Heart right ventricle (tissue), 16 donors: ENCODE measurements at regions not wholly inside any gene's neighbourhood (a gene's known extent, or its start where the extent isn't known, plus 50 kb on each side); places are given as distances from the start of the nearest gene placed in this dataset.
A peak's percentile ranks its signal among the peaks of the same experiment; 100 is the strongest.

Source experiments
- ATAC-seq, 8 donors: fragments of 200-7000 bp; cut with Tn5 transposase; one replicate each; pipeline ENCODE4 v1.9.1; 2020; ENCODE audit warnings: mild to moderate bottlenecking in 8 of 8, moderate library complexity in 8 of 8, moderate number of reproducible peaks in 1 of 8
- DNase-seq, 2 donors: peaks; one replicate each; pipeline ENCODE4 v3.0.0-alpha.2; 2020
- H3K27ac ChIP-seq, 10 donors: fragments of 200-600 bp; sonication (generic) in 2 of 10; one replicate each; pipeline versions ENCODE4 v1.5.0 to v1.8.0; 2020 to 2022; ENCODE audit warnings: mild to moderate bottlenecking in 3 of 10
- H3K27me3 ChIP-seq, 7 donors: fragments of 200-600 bp; one replicate each; pipeline ENCODE4 v1.8.0; 2021 to 2022; ENCODE audit warnings: mild to moderate bottlenecking in 2 of 7
- H3K36me3 ChIP-seq, 9 donors: fragments of 200-600 bp; sonication (generic) in 1 of 9; one replicate each; pipeline versions ENCODE4 v1.5.0 to v1.8.0; 2020 to 2022; ENCODE audit warnings: mild to moderate bottlenecking in 2 of 9
- H3K4me1 ChIP-seq, 9 donors: fragments of 200-600 bp; sonication (generic) in 1 of 9; one replicate each; pipeline versions ENCODE4 v1.5.0 to v1.8.0; 2020 to 2022; ENCODE audit warnings: mild to moderate bottlenecking in 4 of 9
- H3K4me3 ChIP-seq, 10 donors: fragments of 200-600 bp; sonication (generic) in 2 of 10; one replicate each; pipeline versions ENCODE4 v1.5.0 to v1.8.0; 2020 to 2022; ENCODE audit warnings: mild to moderate bottlenecking in 7 of 10, moderate library complexity in 2 of 10
- H3K9me3 ChIP-seq, 11 donors: fragments of 200-600 bp in 10 of 11; sonication (generic) in 2 of 11; one replicate each; pipeline versions ENCODE4 v1.5.0 to v1.8.0; 2013 to 2022; ENCODE audit warnings: mild to moderate bottlenecking in 2 of 11, control low read depth in 1 of 11, moderate library complexity in 1 of 11
- CTCF ChIP-seq, 9 donors: fragments of 200-600 bp; sonication (generic) in 2 of 9; IDR thresholded peaks; one replicate each; pipeline versions ENCODE4 v1.5.0 to v1.8.0; 2021 to 2022; ENCODE audit warnings: antibody characterized with exemption in 9 of 9, mild to moderate bottlenecking in 5 of 9, moderate library complexity in 1 of 9
- WGBS, 2 donors: extraction: QIAGEN DNeasy Blood & Tissue Kit; methylation state at CpG; one replicate each; pipeline ENCODE4 v1.1.7; 2013; ENCODE audit warnings: inconsistent platforms in 1 of 2; 5-methylcytosine and 5-hydroxymethylcytosine counted together
- intact Hi-C, 10 donors: fragments of 100-400 bp; cut with DNase I; formaldehyde crosslinking; loops; one replicate each; pipeline versions ENCODE4 v1.11.1 to v1.14.2; 2022
- donor health status: Arrhythmogenic right ventricular cardiomyopathy.
- donor health status: ischemic (EF 13 %, LVEDD 7.1; RV severe dilation, severe dysfunction).
- donor health status: healthy with polysubstance abuse.
- donor health status: DM: no; HTN: yes; CAD: no.
- donor health status: DM: no; HTN: no; CAD: no.
- donor health status: ischemic (EF 25% LVEDD 6.9; RV normal size, moderate dysfunction).
- donor health status: ischemic (EF 25% LVEDD 5.7; RV mildly dilated, moderate dysfunction).
- donor health status: healthy.
- donor health status: DM: yes; HTN: yes; CAD: no.
- donor health status: Ischemic cardiomyopathy.
- donor health status: ischemic (EF 35%, LVEDD 5.7; RV mildly dilated, moderate dysfunction).
- donor health status: nonischemic (EF 11% LVEDD 7.7; RV severe dilation, severe dysfunction).
- donor health status: DM: yes; HTN: yes; CAD: no.
- donor health status: PGD.
- donor health status: ischemic (EF 29% LVEDD 5.4; RV normal size, mild dysfunction).
- donor health status: nonischemic (EF 23%, LVEDD 6.1; RV moderate dilation, normal function).

DNA sequence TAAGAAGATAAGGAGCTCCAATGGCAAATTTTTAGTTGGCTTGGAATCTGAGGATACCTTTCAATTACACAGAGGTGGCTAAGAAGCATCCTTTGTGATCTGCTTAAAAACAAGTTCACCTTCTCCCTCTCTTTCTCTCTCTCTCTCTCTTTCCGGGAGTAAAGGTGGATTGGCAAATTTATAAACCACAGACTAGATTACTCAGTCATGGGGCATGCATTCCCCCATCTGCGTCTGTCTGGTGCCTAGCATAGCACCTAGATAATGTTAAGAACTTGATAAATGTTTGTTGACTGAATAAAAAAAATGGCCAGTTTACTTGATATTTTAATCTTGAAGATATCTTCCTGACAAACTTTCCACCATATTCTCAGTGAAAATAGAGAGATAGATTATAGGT lies 312.3 kb downstream of the CDC5L start:
- Histone ChIP-seq H3K4me1 (peaks cover 0 to 15% (median 4%) of the 10 kb centered on the region in 9 donors), H3K27me3 (no peaks in the 10 kb centered on the region), H3K4me3 (no peak overlapping the region), H3K36me3 (no peaks in the 10 kb centered on the region), H3K9me3 (no peaks in the 10 kb centered on the region), H3K27ac (no peak overlapping the region)
- TF ChIP-seq CTCF (IDR thresholded peaks at IDR 0.05) = no peak
- 65 to 93% methylated on average over 2 of the region's 2 CpGs for WGBS, 2 donors
- no peak for ATAC-seq
- intact Hi-C loops = no loop called here
- DNase-seq = no peak

DNA sequence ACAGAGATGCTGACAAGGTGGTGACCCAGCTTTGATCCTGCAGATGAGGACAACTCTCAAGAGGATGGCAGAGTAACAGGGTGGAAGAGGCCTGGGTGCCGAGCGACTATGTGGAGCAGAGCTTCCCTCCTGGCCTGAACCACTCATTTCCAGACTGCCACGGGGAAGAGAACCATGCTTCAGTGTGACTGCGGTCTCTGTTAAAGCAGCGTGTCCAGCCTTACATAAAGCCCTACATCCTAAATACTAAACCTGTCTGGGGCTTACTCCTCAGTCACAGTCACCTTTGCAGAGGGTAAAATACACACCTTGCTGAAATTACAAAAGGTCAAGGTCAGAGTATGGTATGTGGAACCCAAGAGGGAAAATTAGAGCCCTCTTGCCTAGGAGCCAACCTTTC lies 312.9 kb downstream of the CDC5L start:
- Histone ChIP-seq H3K27ac (peak overlapping the region in 1 of 10 donors; percentile 27), H3K4me1 (peaks cover 0 to 15% (median 4%) of the 10 kb centered on the region in 9 donors), H3K27me3 (no peaks in the 10 kb centered on the region), H3K9me3 (no peaks in the 10 kb centered on the region), H3K36me3 (no peaks in the 10 kb centered on the region), H3K4me3 (no peak overlapping the region)
- DNase-seq (no peak), ATAC-seq (no peak)
- TF ChIP-seq CTCF (IDR thresholded peaks at IDR 0.05) = no peak
- intact Hi-C loops = no loop called here
- WGBS, 2 donors = 94 to 99% methylated on average over 5 of the region's 5 CpGs

DNA sequence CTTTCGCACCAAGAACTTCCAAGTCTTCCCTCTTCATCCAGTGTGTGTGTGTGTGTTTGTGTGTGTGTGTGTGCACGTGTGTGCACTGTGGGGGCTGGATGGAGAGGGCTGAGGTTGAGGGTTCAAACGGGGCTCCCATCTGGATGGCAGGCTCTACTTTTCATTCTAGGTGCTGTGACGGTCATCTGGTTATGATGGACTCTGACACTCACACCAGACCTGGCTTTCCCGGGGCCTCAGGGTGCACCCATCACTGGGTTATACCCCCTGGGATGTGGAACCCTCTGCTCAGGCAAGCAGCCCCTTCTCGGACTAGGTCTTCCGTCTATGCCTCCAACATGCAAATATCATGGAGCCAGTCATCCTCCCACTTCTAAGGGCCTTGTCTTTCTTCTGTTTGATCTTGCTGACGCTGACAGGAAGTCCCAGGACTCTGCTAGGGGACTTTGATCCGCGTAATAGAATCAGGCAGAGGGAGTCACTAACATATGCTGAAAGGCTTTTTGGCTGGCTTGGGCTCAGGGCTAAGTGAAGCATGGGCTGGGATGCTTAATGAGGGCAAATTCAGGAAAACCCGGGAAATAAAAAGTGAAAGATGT lies 313.6 kb downstream of the CDC5L start:
- peak in 6 of 8 donors; percentile 7 to 31 (median 16) for ATAC-seq

DNA sequence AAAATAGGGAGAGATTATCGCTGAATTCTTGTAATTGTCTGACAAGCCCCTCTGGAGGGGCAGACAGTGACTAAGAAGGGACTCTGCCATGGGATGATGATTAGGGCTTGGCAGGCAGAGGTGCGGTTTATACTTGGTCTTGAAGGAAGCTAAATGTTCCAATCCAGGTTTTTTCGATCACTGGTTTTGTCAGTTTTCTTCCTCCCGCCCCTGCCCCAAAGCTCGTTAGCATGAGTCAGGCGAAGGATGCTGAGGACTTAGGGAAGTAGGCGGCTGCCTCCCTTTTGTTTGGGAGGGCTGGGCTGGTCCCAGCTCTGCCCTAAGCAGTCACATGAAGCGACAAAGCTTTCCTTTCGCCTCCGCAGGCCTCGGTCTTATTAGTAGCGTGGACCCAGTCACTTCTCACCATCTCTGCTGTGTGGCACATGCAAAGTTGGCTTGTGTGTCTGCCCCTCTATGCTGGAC lies 314.2 kb downstream of the CDC5L start:
- H3K4me1 ChIP-seq = peaks cover 0 to 15% (median 4%) of the 10 kb centered on the region in 9 donors
- ATAC-seq (peak in 7 of 8 donors; percentile 37 to 66 (median 57)), DNase-seq (peak in 1 of 2 donors; percentile 16)
- no peak for TF ChIP-seq CTCF (IDR thresholded peaks at IDR 0.05)
- peaks cover 0 to 4% (median 0%) of the 10 kb centered on the region in 7 donors for H3K27me3 ChIP-seq
- H3K4me3 ChIP-seq = no peak overlapping the region
- 62 to 70% methylated on average over 12 of the region's 12 CpGs for WGBS, 2 donors
- H3K36me3 ChIP-seq = no peaks in the 10 kb centered on the region
- intact Hi-C loops = no loop called here
- no peaks in the 10 kb centered on the region for H3K9me3 ChIP-seq
- peak overlapping the region in 4 of 10 donors; percentile 20 to 56 (median 44) for H3K27ac ChIP-seq

More for the DNA sequence above, 313.6 kb downstream of the CDC5L start:
- WGBS, 2 donors = 71 to 76% methylated on average over 11 of the region's 11 CpGs
- H3K27me3 ChIP-seq = peaks cover 0 to 4% (median 0%) of the 10 kb centered on the region in 7 donors
- H3K36me3 ChIP-seq = no peaks in the 10 kb centered on the region
- intact Hi-C loops = no loop called here
- DNase-seq = no peak
- H3K4me1 ChIP-seq = peaks cover 0 to 15% (median 4%) of the 10 kb centered on the region in 9 donors
- no peaks in the 10 kb centered on the region for H3K9me3 ChIP-seq
- H3K27ac ChIP-seq = peak overlapping the region in 3 of 10 donors; percentile 15 to 27 (median 20)
- no peak overlapping the region for H3K4me3 ChIP-seq
- no peak for TF ChIP-seq CTCF (IDR thresholded peaks at IDR 0.05)
